ENCODE measurements at regions not wholly inside any gene's neighbourhood (a gene's known extent, or its start where the extent isn't known, plus 50 kb on each side); places are given as distances from the start of the nearest gene placed in this dataset.

DNA sequence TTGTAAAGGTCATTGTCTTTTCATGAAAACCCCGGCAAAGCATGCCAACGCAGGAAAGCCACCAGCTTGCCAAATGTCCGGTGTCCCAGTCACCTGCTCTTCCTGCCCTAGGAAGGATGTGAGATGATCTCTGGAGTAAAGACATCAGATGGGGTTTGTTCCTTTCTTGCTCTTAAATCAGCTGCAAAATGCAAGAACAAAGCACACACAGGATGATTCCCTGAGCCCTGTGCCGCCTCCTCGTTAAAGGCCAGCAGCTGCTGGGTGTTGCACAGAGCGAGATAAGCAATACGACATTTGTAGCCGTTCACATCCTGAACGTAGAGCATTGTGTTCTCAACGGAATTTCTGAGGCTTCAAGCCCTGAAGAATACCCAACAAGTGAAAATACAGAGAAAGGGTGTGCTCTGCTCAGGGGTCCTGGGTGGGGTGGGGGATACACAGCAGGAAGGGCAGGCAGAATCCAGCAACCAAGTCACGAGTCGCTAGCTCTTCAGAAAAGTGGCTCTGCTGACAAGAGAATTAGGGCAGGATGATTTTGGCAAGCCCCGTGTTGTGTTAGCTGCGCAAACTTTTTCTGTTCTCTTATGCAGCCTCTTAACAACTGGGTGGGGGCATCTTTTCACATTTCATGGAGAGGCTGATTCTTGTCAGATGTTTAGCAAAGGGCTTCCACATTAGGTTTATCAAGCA lies 229.2 kb upstream of the MAP3K1 start:
- FAIRE-seq: no peak

DNA sequence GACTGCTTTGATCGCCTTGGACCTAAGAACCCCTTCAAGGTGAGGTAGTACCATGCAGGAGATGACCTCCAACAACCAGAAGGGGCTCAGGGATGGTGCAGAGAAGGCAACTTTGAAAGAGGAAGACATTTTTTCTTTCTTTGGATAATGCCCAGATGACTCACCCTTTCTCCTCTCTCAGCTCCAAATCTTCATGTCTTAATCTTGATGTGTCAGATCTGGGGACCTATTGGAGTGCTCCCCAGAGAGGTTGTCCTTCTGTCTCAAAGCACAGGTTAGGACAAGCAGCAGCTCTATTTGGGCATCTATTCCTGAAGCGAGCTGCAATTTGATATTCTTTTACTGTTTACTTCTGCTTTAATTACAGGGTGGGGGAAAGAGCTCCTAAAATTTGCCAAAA lies 229.9 kb upstream of the MAP3K1 start:
- FAIRE-seq: no peak

DNA sequence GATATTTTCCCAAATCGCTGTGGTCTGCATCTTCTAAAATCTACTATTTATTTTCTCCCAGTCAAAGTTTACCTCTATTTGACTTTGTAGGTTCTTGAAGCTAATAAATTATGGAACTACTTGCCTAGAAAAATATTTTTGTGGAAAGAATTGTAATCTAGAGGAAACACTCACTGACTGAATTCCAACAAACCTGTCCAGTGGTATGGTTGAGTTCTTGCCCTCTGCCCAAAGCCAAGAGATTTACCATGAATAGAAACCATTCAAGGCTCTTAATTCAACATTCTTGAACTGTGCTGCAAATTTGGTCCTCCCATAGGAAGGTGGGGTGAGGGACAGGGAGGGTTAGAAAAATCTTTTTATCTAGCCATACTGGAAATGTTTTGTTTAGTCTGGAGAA lies 233.9 kb upstream of the MAP3K1 start:
- no peak for FAIRE-seq

DNA sequence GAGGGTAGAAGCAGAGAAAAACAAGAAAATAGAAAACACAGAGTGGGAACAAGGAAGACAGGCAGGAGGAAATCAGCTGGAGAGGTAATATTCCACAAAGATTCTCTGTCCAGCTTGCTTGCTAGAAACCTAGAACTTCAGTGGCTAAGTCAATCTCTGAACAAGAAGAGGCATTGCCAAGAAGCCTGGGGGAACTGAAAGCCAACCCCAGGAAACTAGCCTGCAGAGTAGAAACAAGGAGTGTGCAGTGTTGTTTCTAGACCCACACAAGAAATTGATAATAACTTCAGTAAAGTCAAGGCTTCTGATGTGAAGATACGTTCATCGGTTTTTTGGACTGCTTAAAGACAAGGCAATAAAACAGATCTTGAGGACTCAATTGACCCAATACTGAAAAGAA lies 234.5 kb upstream of the MAP3K1 start:
- no peak for FAIRE-seq

DNA sequence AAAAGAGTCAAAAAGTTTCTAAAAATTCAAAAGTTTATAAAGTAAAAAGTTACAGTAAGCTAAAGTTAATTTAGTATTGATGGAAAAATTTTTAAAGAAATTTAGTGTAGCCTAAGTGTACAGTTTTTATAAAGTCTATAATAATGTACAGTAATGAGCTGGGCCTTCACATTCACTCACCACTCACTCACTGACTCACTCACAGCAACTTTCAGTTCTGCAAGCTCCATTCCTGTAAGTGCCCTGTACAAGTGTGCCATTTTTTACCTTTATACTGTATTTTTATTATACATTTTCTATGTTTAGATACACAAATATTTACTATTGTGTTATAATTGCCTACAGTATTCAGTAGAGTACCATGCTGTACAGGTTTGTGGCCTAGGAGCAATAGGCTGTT lies 239.5 kb upstream of the MAP3K1 start:
- FAIRE-seq: no peak

DNA sequence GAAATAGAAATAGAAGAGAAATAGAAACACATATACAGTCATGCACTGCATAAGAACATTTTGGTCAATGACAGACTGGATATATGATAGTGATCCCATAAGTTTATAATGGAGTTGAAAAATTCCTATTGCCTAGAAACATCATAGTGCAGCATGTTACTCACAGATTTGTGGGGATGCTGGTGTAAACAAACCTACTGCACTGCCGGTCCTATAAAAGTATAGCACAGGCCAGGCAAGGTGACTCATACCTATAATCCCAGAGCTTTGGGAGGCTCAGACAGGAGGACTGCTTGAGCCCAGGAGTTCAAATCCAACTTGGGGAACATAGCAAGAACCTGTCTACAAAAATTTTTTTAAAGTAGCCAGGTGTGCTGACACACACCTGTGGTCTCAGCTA lies 240.6 kb upstream of the MAP3K1 start:
- FAIRE-seq: no peak

DNA sequence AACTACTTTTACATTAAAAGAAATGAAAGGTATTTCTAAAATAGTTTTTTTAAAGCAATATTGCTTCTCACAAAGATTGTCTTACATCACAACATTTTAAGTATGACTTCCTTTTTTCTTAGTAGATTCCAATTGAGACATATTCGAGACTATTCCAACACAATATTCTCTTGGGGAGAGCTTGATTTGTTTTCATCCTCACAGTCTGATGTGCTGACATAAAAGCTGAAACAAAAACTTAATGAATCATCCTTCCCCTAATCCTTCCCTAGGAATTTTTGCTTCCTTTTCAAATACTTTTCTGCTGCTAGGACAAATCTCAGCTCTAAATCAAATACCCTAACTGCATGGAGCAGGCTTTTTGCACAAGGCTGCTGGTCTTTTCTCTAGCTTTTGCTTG lies 245.8 kb upstream of the MAP3K1 start:
- no peak for FAIRE-seq

DNA sequence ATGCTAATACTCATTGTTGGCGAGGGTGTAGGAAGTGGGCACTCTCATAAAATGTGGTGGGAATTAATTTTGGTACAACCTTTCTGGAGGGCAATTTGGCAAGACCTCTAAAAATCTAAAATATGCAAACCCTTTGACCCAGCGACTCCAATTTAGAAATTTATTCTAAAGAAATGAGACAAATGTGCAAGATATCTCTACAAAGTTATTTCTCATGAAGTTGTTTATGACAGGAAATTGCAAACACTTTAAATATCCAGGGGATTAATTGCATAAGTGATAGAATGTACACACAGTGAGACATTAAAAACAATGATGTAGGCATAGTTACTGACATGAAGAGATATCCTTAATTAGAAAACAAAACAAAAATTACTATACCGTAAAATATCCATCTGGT lies 246.3 kb upstream of the MAP3K1 start:
- FAIRE-seq: no peak

DNA sequence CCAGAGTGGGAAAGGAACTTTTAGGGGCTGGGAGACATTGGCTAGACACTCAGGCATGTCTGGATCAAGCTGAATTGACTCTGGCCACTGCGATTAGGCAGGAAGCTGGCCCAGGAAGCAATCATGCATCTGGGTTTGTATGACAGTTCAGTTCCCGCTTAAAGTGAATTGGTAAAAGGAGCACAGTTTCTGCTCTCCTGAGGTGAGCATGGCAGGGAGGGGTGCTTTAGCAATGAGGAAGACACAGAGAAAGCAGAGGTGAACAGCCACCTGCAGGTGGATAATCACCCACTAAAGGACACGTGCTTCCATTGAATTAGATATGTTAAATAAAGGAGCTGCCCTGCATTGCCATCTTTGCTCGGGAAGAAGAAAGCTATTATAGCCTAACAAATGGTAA lies 248.1 kb upstream of the MAP3K1 start:
- no peak for FAIRE-seq

DNA sequence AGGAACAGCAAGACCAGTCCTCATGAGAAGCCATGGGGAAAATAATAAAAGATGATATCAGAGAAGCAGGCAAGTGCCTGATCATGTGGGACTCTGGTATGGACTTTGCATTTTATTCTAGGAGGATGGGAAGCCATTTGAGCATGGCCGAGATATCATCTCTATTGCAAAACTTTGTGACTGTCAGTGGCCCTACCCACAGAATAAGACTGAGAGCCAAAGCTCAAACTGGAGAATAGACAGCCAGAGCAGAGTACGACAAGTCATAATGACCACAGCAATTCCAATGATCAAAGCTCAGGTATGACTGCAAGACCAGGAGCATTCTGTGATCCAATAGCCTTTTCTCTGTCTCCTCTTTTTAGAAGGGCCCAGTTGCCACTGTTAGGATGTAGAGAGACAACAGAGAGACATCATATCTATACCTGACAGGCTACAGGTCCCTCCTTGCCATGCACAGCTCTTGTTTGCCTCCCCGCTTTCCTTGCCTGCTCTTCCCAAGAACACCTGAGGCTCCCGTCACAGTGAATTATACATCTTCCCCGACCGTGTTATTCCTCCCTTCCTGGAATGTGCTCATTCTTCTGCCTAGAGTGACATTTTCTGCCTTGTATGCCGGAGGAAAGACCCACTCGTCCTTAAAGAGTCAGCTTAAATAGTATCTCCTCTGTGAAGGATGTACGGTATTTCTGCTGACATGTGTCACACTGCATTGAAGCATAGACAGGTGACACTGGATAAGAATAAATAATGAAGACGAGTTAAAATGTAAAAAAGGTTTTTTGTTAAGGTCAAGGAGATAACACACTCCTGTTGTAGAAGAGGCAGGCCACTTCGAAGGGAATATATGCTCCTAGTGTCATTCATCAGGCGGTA lies 248.7 kb upstream of the MAP3K1 start:
- FAIRE-seq: no peak

DNA sequence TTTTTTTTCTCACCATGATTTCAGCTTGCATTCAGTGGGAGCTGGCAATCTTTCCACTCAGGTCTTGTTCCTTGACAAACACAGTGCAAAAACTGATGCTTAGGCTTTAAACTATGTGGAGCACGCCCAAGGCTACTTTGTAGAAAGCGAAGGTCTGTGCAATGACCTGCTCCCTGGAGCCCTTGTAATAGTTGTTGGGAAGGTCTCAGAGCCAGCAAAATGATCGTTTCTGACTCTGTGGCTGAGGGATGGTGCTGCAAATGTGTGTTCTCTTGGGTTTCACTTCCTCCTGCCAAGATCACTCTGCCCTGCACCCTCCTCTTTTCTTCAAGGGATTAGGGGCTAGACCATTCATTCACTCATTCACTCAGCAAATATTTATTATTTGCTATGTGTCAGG lies 249.7 kb upstream of the MAP3K1 start:
- FAIRE-seq: no peak

DNA sequence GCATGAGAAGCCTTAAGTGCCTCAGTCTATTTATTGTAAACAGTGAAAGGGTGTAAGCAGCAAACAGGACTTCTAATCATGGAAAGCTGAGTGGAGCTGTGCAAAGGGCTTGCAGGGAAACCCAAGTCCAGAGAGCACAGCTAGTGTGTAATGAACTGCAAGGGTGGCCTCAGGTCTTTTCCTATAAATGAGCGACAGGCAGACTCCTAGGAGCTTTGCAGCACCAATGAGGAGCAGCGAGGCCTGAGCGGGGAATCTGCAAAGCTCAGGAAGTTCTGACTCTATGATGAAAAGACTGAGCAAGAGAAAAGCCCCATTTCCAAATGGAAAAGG lies 250.1 kb upstream of the MAP3K1 start:
- no peak for FAIRE-seq

DNA sequence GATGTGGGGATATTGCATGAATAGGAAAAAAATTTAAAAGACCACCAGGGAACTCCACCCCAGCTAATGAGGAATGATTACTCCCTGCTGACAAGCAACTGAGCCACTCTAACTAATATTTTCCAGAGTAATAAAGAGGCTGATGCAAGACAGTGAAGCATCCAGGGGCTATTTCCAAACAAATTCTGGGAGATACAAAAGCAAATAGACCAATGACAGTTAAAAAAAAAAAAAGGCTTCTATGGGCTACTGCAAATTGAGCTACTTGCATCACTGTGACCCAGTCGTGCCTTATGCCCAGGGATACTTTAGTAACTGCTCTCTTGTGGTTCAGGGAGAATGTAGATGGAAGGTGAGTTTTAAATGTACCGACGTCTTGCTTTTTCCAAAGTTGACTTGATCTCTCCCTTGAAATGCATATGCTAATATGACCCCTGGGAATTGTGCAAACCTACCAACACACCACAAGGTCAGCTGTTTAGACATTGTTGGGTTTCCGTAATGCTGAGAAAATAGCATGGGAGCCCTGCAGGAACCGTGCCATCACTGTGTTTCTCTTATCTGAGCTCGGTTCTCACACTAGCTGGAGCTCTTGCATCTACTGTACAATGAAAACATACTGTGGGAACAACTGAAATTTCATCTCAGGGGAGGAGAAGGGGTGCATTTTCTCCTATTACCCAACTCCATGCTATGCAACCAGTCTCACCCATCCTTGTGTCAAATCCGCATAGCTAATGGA lies 250.6 kb upstream of the MAP3K1 start:
- no peak for FAIRE-seq

DNA sequence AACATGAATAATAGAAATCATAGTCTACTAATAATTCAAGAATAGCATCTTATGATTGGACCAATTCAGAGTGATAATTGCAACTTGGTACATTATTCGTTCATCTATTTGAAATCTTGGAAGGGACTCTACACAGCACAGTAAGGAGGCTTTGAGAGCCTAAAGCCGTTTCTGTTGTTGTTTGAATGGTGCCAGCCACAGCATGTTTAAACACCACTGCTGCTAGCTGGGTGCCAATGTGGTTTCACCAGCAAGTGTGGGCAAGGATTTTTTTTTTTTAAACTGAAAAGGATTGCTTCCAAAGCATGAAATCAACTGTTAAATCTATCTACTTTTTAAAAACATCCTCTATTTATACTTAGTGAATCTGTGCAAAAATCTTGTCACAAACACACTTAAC lies 253.9 kb upstream of the MAP3K1 start:
- FAIRE-seq: no peak

DNA sequence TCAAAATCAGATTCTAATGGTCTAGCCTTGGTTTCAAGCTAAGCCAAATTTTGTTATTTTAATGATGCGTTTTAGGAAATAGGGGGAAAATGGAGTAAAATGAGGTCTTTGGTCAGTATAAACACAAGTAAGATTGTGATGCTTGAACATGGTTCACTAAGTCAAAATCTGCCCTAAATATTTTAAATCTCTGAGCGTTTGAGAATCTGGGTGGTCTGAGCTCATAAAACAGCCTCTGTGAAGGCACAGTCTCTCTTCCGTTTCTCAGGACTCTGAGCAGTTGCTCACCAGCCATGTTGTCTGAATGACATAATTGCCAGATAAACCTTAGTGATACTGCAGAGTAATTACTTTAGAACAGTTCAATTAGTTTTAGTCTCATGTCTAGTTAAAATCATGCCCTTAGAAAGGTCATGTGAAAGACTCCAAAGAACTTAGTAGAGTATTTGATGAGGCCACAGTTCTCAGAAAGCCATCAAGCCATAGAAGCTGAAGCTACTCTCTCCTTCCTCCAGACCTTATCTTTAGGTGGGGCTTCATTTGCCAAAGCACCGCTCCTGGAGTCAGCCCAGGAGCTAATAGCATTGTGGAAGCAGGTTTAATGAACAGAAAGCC lies 257.1 kb upstream of the MAP3K1 start:
- FAIRE-seq: no peak

DNA sequence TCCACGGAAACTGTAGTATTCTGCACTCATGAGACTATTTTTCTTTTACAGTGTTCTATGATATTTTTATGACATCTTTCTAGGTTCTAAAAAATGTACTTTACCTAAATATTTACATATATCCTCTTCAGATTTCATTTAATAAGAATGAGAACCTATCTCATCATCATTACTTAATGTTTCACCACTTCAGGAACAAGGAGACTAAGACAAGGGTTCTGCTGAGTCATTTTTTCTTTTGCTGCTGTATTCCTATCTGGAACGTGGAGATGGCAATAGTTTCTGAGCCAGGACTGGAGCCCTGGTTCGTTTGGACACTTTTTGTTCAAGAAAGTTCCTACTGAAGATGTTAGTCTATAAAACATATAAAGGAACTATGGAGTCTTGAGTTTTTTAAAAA lies 258.2 kb upstream of the MAP3K1 start:
- FAIRE-seq: no peak

DNA sequence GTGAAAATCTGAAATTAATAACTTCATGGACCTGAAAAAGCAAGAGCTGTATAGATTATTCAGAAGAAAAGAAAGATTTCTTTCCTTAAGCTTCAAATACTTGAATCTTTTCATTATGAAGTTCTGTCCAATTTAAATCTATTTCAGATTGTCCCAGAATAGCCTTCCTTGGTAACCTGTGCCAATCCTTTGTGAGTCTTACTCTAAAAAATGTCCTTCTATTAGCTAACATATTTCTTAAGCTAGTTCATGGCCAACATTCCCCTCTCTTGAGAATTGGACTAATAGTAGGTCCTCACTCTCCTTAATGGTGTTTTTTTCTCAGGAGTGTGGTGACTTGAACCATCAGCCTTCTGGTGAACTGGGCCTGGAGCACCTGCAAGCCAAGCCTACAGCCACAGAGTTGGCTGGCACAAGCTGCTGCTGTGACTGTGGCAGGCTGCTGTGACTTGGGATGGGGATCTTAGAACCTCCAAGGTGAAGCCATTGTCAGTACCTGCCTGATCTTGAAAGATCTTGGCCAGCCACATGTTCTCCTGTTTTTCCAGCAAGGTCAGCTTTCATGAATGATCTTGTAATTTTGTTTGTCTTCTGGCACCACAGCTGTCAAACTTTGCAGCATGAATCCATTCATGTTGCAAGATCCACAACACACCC lies 262.6 kb upstream of the MAP3K1 start:
- no peak for FAIRE-seq

DNA sequence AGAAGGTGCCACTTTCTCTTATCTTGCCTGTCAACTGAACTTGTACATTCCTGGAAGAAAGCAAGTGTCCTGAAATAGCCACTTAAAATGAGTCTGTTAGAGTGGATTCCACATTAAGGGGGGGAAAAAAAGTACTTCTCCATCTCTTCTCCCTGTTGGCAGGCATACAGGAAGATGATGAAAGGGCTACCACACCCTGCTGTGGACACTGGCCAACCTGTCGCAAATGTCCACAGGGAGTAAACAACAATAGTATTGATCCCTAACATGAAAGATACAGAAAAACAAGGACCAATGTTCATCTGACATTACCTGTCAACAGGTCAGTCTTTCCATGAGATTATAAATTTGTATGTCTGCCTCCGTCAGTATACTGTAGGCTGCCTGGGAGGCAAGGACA lies 265.1 kb upstream of the MAP3K1 start:
- FAIRE-seq: no peak

DNA sequence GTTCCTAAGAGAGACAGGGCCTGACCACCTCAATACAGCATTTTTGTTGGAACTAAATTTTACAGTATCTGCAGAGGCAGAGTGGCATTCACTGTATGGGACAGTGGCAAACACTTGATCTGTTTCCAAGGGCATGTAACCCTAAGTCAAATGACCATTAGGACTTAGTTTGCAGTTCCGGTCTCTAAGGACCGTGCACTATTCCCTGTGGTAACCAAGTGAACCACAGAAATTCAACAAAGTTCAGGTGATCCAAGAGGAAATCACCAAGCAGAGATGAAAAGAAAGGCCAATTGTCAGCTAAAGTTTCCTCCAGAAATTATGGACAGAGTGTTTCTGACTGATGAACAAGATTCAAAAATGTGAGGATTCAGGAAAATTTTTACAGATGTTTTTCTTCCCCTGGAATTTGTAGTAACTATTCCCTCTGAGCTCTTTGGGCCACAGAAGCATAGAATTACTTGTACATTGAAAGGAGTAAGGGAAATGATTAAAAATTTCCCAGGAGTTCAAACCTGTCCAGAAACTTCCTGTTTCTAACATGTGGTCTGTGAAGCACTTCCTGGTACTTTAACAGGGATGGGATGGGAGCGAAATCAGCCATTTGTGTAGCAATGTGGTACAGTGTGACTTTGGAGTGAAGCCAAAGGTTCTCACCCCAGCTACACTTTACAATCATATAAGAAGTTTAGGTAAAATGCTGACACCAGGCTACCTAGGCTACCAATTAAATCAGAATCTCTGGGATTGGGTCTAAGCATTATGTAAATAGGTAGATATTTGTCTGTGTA lies 266.1 kb upstream of the MAP3K1 start:
- no peak for FAIRE-seq

DNA sequence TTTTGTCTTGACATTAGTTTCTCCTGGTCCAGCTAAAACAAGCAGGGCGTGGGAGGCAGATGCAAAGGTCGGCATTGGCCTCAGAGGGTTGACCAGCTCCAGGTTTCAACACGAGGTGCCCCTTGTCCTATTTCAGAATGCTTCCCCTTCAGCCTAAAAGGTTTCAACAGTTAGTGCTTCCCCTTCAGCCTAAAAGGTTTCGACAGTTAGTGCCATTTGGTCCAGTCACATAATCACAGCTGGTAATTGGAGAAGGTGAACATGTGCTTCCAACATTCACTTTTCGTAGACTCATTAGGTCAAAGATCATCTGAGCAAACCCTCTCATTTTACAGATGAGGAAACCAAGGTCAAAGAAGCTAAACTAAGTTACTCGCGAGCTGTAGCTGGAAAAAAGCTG lies 270.3 kb upstream of the MAP3K1 start:
- no peak for FAIRE-seq

DNA sequence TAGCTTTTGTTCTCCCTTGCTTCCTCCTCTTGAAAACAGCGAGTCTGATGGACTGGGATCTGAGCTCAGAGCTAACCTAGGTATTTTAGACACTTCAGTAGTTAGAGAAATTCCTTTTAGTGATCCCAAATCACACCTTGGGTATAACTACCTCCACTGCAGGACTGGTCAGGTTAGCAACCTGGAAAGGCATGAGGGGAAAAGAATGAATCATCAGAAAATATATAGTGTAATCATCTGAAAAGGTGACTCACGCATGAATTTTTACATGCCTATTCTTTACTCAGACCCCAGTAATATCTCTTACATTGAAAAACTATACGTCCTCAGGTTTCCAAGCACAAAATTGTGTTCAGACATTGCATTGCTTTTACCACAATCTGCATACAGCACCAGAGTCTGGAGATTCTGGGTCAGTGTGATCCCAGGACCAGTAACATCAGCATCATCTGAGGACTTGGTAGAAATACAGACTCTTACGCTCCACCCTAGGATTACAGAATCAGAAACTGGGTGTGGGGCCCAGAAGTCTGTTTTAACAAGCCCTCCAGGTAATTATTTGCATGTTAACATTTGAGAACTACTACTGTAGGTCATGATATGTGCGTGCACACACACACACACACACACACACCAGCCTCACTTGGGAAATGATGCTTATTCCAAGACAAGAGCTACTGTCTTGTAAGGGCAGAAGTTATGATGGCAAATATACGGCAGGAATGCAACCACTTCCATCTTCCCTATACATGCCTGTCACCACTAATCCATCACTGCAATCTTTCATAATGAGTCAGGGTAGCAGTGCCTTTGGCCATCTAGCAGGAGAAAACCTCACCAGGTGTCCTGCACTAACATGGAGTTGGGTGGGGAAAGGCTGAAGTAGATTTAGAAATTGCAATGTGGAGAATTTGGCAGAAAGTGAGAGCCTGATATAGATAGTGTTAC lies 271.6 kb upstream of the MAP3K1 start:
- no peak for FAIRE-seq
